ENCODE measurements at regions not wholly inside any gene's neighbourhood (a gene's known extent, or its start where the extent isn't known, plus 50 kb on each side); places are given as distances from the start of the nearest gene placed in this dataset.

- DNase-seq (no peak), ATAC-seq (no peak)
- no peak overlapping the region for H3K27ac Mint-ChIP-seq
- H3K4me1 Mint-ChIP-seq: no peaks in the 10 kb centered on the region
- H3K27me3 Mint-ChIP-seq: no peaks in the 10 kb centered on the region
- no peaks in the 10 kb centered on the region for H3K9me3 Mint-ChIP-seq
- H3K4me3 Mint-ChIP-seq: no peak overlapping the region
Measured at GRCh38 chr5:103927739-103928138, 365.1 kb upstream of the NUDT12 start.

DNA sequence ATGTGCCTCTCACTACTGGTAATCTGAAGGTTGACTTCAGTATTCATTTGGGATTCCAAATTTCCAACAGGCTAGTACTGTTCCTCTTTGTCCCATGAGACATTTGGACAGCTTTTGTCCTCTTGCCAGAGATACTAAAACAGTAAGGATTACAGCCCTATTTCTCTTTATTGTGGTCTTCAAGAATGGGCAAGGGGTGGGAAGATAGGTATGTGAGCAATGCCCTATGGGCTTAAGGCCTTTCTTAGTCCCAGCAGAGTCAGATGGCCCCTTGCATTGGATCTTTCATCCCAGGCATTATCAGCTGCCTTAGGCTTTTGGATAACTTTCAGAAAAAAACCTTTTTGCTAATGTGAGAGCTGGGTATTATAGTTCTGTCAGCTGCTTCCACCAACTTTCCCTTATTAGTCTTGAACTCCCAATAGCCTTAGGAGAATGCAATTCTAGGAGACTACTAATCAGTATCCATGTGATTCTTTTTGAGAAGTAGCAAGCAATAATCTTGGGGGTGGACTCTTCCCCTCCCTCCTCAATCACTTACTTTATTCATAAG is 361.1 kb upstream of the NUDT12 start:
- DNase-seq (no peak), ATAC-seq (no peak)
- H3K27ac Mint-ChIP-seq: no peak overlapping the region
- no peaks in the 10 kb centered on the region for H3K9me3 Mint-ChIP-seq
- H3K4me3 Mint-ChIP-seq: no peak overlapping the region
- no peaks in the 10 kb centered on the region for H3K27me3 Mint-ChIP-seq
- H3K4me1 Mint-ChIP-seq: no peaks in the 10 kb centered on the region

GRCh38 chr5:103919506-103919905 is 356.9 kb upstream of the NUDT12 start:
- no peak for DNase-seq
- no peak overlapping the region for H3K4me3 Mint-ChIP-seq
- H3K9me3 Mint-ChIP-seq: no peaks in the 10 kb centered on the region
- H3K27ac Mint-ChIP-seq: no peak overlapping the region
- ATAC-seq: no peak
- H3K27me3 Mint-ChIP-seq: no peaks in the 10 kb centered on the region
- H3K4me1 Mint-ChIP-seq: no peaks in the 10 kb centered on the region

DNA sequence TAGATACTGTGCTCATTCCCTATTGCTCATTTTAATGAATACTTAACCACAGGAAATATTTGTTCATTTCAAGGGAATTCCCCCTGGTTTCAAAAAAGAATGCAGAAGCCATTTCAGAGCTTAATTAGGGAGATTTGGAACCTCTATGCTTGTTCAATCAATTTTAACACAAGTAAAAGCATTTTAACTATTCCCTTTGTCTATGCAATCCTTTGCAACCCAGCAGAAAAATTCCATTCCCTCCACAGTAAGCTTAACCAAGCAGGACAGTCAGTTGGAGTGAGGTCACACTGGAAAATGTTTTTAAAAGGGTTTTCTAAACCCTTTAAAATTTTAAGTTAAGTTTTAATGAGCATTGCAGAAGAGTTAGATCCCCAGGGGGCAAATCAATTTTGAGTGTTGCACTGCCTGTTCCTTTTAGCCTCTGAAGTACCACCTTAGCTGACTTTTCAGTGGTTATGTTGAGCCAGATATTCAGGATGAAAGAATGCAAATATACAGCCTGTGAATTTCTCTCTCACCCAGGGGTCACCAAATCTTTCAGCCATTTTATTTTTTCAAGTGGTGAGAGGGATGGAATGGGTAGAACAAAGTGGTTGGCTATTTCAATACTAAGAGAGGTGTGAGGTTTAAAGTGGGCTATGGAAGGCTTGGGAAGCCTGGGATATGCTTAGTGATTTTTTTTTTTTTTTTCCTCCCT is 356.2 kb upstream of the NUDT12 start:
- Mint-ChIP-seq H3K9me3 (no peaks in the 10 kb centered on the region), H3K4me1 (no peaks in the 10 kb centered on the region), H3K27me3 (no peaks in the 10 kb centered on the region), H3K27ac (no peak overlapping the region), H3K4me3 (no peak overlapping the region)
- ATAC-seq (no peak), DNase-seq (no peak)

DNA sequence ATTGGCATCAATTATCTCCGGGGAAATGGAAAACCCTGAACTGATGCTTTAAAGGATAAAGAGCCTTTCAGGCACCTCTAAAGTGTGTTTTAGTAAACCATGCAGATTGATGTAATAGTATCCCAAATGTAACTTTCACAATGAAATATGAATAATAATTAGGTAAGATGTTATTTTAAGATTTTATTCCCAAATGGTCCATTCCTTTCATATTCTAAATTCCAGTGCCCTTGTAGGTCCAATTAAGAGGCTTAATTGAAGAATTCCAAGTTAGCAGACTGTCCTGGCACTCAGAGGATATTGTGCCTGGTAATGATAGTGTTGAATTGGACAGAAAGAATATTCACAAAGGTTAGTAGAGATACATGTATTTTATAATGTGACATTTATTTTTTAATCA is 352.5 kb upstream of the NUDT12 start:
- ATAC-seq (no peak), DNase-seq (no peak)
- Mint-ChIP-seq H3K27me3 (no peaks in the 10 kb centered on the region), H3K4me3 (no peak overlapping the region), H3K4me1 (no peaks in the 10 kb centered on the region), H3K9me3 (no peaks in the 10 kb centered on the region), H3K27ac (no peak overlapping the region)

GRCh38 chr5:103910786-103911185 is 348.2 kb upstream of the NUDT12 start:
- no peaks in the 10 kb centered on the region for H3K27me3 Mint-ChIP-seq
- H3K27ac Mint-ChIP-seq: no peak overlapping the region
- no peak overlapping the region for H3K4me3 Mint-ChIP-seq
- DNase-seq (no peak), ATAC-seq (no peak)
- no peaks in the 10 kb centered on the region for H3K9me3 Mint-ChIP-seq
- no peaks in the 10 kb centered on the region for H3K4me1 Mint-ChIP-seq

- ATAC-seq (no peak), DNase-seq (no peak)
- H3K27me3 Mint-ChIP-seq: no peaks in the 10 kb centered on the region
Measured at GRCh38 chr5:103910011-103910410, 347.4 kb upstream of the NUDT12 start.

DNA sequence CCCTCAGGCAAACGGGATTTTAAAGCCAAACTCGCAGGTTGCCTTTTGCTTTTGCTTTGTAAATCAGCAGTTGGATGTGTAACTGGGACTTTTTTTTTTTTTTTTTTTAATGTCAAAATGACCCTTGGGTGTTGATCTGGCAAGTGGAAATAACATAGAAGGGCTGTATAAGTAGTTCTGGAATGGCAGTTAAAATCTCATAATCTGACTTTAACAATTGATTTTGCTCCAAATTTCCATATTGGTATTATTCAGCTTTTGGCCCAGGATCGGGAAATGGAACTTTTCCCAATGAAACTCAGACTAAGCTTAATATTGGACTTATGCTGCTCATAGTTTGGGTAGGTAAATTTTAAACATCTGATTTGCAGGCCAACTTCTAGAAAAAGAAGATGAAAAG is 346.8 kb upstream of the NUDT12 start:
- Mint-ChIP-seq H3K4me1 (no peaks in the 10 kb centered on the region), H3K9me3 (peaks cover 0 to 2% of the 10 kb centered on the region in 2 donors), H3K27ac (no peak overlapping the region), H3K27me3 (no peaks in the 10 kb centered on the region), H3K4me3 (no peak overlapping the region)
- DNase-seq (no peak), ATAC-seq (no peak)

More at GRCh38 chr5:103910011-103910410, 347.4 kb upstream of the NUDT12 start:
- Mint-ChIP-seq H3K4me3 (no peak overlapping the region), H3K27ac (no peak overlapping the region), H3K4me1 (no peaks in the 10 kb centered on the region), H3K9me3 (no peaks in the 10 kb centered on the region)

DNA sequence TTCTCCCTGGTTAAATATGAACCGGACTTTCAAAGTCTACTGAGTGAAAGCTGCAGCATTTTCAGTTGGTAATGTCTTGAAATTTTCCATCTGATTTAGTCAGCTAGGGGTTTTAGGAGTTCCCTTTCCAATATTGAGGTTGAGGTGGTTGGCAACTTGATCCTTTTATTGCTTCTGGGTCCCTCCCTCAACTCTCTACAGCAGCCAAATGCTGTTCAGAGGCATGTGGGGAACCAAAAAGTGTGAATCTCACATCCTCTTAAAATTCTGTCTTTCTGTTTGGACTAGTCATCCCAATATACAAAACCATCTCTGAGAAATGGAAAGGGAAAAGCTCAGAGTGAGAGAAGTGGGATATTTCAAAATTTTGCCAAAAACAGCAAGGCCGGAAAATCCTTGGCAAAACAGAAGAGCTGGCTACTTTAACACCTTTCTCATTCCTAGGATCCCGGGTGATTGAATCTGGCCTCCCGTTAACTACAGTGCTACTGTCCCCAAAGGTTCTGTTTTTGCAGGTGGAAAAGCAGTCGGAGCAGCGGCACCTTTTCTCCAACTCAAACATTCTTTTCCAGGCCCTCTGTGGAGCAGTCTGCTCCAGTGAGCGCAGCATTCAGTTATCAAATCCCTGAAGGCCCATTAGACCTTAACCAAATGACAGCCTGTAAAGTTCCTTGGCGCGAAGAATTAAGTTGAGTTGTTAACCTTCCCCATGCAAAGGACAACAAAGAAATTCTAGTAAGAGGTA is 345.9 kb upstream of the NUDT12 start:
- DNase-seq: no peak
- H3K9me3 Mint-ChIP-seq: peaks cover 0 to 5% of the 10 kb centered on the region in 2 donors
- no peak overlapping the region for H3K27ac Mint-ChIP-seq
- H3K4me3 Mint-ChIP-seq: no peak overlapping the region
- no peak for ATAC-seq
- no peaks in the 10 kb centered on the region for H3K4me1 Mint-ChIP-seq
- no peaks in the 10 kb centered on the region for H3K27me3 Mint-ChIP-seq

DNA sequence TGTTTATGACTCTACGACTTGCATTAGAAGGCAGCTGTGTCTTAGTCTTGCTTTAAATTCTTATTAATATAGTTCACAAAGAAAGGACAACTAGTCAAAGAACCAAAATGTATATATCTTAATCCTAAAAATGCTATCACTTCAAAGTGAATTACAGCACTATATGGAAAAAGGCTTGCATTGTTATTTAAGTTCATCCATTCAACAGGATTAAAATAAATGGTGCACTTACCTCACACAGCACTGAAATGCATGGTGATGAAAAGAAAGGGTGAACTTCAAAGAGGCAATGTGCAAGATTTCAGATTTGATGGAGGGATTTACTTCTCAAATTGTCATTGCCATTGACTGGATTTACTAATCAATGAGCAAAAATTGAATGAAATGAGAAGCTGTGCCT is 344.4 kb upstream of the NUDT12 start:
- H3K27ac Mint-ChIP-seq: no peak overlapping the region
- H3K27me3 Mint-ChIP-seq: no peaks in the 10 kb centered on the region

GRCh38 chr5:103904651-103905050 is 342.1 kb upstream of the NUDT12 start:
- no peaks in the 10 kb centered on the region for H3K4me1 Mint-ChIP-seq
- DNase-seq (no peak), ATAC-seq (no peak)
- peaks cover 14 to 15% of the 10 kb centered on the region in 2 donors for H3K9me3 Mint-ChIP-seq
- no peaks in the 10 kb centered on the region for H3K27me3 Mint-ChIP-seq
- no peak overlapping the region for H3K27ac Mint-ChIP-seq
- H3K4me3 Mint-ChIP-seq: no peak overlapping the region

More for the DNA sequence above, 344.4 kb upstream of the NUDT12 start:
- ATAC-seq (no peak), DNase-seq (no peak)
- H3K9me3 Mint-ChIP-seq: peaks cover 0 to 5% of the 10 kb centered on the region in 2 donors
- H3K4me1 Mint-ChIP-seq: no peaks in the 10 kb centered on the region
- no peak overlapping the region for H3K4me3 Mint-ChIP-seq

GRCh38 chr5:103902893-103903292 is 340.3 kb upstream of the NUDT12 start:
- DNase-seq (no peak), ATAC-seq (no peak)
- Mint-ChIP-seq H3K9me3 (peaks cover 19 to 21% of the 10 kb centered on the region in 2 donors), H3K4me3 (no peak overlapping the region), H3K27ac (no peak overlapping the region), H3K4me1 (no peaks in the 10 kb centered on the region), H3K27me3 (no peaks in the 10 kb centered on the region)

DNA sequence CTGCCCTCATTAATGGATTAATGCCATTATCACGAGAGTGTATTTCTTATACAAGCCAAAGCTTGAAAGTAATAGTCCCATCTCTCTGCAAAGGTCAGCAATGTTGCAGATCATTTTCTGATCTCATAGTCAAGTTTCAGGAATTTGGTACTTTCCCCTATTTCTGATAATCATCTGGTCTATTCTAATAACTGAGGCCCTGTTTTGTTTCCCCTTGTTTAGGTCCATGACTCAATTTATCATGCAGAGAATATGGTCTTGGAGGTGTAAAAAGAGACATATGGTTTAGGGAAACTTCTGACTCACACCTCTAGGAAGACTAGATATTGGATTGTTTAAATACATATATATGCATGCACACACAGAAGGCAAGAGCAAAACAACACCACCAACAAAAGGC is 339.3 kb upstream of the NUDT12 start:
- Mint-ChIP-seq H3K27me3 (no peaks in the 10 kb centered on the region), H3K27ac (no peak overlapping the region), H3K4me1 (no peaks in the 10 kb centered on the region), H3K9me3 (peaks cover 21% of the 10 kb centered on the region in 2 donors), H3K4me3 (no peak overlapping the region)
- DNase-seq (no peak), ATAC-seq (no peak)

DNA sequence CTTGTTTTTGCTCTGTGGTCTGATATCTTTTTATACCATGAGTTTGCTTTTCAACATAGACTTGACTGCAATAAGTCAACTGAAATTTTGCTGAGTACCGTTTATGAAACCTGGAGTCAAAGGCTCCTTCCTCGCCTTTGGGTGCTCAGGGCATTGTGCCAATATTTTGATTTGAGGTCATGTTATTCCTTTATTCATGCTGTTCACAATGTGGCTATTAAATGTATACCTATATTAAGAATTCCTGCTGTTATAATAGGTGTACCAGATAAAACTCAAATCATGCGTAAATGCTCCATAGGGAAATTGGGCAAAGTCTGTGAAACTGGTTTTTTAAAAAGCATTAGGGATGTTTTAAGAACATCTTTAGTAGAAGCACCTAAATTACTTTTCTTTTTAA is 334.0 kb upstream of the NUDT12 start:
- Mint-ChIP-seq H3K9me3 (peaks cover 15 to 18% of the 10 kb centered on the region in 2 donors), H3K27me3 (no peaks in the 10 kb centered on the region), H3K27ac (no peak overlapping the region), H3K4me1 (no peaks in the 10 kb centered on the region), H3K4me3 (no peak overlapping the region)
- DNase-seq: no peak
- ATAC-seq: no peak

GRCh38 chr5:103895738-103896137 is 333.1 kb upstream of the NUDT12 start:
- no peaks in the 10 kb centered on the region for H3K27me3 Mint-ChIP-seq
- DNase-seq (no peak), ATAC-seq (no peak)
- no peaks in the 10 kb centered on the region for H3K4me1 Mint-ChIP-seq
- no peak overlapping the region for H3K4me3 Mint-ChIP-seq
- H3K9me3 Mint-ChIP-seq: peaks cover 6 to 9% of the 10 kb centered on the region in 2 donors
- no peak overlapping the region for H3K27ac Mint-ChIP-seq

DNA sequence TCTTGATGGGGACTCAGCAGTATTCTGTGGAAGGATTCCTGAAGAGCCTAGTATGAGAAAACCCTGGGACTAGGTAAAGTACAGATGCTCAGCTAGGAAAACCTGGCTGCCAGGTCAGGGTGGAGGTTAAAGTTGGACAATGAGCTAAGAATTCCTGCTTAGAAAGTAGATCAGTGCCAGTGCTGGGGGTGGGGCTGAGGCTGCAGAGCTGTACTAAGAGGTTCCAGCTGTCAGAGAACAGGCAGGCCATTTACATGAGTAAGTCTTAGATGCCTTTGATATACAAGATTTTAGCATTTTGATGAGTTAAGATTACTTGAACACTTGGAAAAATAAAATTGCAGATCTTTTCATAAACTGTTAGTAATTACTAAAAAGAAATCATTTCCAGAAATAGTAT is 332.3 kb upstream of the NUDT12 start:
- no peak for DNase-seq
- peaks cover 6 to 7% of the 10 kb centered on the region in 2 donors for H3K9me3 Mint-ChIP-seq

More for the DNA sequence above, 332.3 kb upstream of the NUDT12 start:
- no peak overlapping the region for H3K27ac Mint-ChIP-seq
- H3K4me1 Mint-ChIP-seq: no peaks in the 10 kb centered on the region
- no peaks in the 10 kb centered on the region for H3K27me3 Mint-ChIP-seq
- ATAC-seq: no peak
- H3K4me3 Mint-ChIP-seq: no peak overlapping the region

Data from stimulated activated naive CD8-positive, alpha-beta T cell treated with anti-CD3 and anti-CD28 coated beads, Interleukin-15, amount 100 ng/mL, for 72 hours (primary cell).